Liver (tissue), 3 donors: ENCODE measurements at regions not wholly inside any gene's neighbourhood (a gene's known extent, or its start where the extent isn't known, plus 50 kb on each side); places are given as distances from the start of the nearest gene placed in this dataset.

Experiments
- CTCF ChIP-seq: fragments of 150-350 bp; IDR thresholded peaks from 2 replicates; pipeline ENCODE4 v1.5.1; 2017; ENCODE audit warnings: improper control_type of control experiment, low read depth, low read length; ENCODE audit not compliant: missing input control
- EGR1 ChIP-seq, 2 donors: IDR thresholded peaks; 2 replicates each; pipeline ENCODE4 v1.6.1; 2016 to 2018; ENCODE audit warnings: antibody characterized with exemption in 2 of 2, low read depth in 2 of 2
- GABPA ChIP-seq, 2 donors: IDR thresholded peaks in 1 of 2; conservative IDR thresholded peaks in 1 of 2; 2 replicates each; pipeline ENCODE4 v1.6.1; 2016; ENCODE audit warnings: antibody characterized with exemption in 2 of 2, mild to moderate bottlenecking in 1 of 2, moderate library complexity in 1 of 2
- JUND ChIP-seq, 2 donors: IDR thresholded peaks; 2 replicates each; pipeline ENCODE4 v1.6.1; 2016; ENCODE audit warnings: antibody characterized with exemption in 2 of 2
- MAX ChIP-seq: IDR thresholded peaks from 2 replicates; pipeline ENCODE4 v1.6.1; 2016; ENCODE audit warnings: antibody characterized with exemption
- SP1 ChIP-seq: IDR thresholded peaks from 2 replicates; pipeline ENCODE4 v1.6.1; 2018; ENCODE audit warnings: antibody characterized with exemption, mild to moderate bottlenecking
- ZBTB33 ChIP-seq: IDR thresholded peaks from 2 replicates; pipeline ENCODE4 v1.6.1; 2016; ENCODE audit warnings: antibody characterized with exemption
- TF ChIP-seq, protein P1 (sequence below): IDR thresholded peaks from 2 replicates; pipeline ENCODE4 v1.6.1; 2016; ENCODE audit warnings: antibody characterized with exemption
- donor health status: healthy.
- donor health status: healthy.

DNA sequence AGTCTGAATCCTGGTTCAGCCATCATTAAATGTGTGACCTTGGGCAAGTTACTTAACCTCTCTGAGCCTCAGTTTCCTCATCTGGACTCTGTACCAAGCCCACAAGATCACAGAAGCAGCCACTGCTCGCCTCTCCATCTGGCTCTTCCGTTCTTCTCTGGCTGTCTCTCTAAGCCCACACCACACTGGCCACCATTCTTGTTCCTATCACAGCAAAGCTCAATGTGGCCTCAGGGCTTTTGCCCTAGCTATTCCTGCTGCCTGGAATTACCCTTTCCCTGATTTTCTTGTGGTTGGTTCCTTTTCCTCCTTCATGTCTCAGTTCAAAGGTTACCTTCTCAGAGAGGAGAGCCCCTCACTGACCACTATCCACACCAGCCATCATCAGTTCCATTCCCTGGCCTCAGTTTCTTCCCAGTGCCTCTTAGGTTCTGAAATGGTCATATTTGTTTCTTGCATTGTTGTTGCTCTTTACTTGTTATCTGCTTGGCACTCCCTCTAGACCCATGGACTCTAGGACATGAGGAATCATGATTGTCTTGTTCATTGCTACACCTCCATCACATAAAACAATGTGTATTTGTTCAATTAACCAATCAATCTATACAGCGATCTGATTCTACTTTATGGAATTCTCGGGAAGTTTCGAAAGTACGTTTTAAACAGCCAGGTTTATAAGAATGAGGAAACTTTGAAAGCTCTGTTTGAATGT is 56.5 kb upstream of the PTPN1 start:
- TF ChIP-seq CTCF (no peak), MAX (no peak), JUND (IDR thresholded peaks at IDR 0.05) (no peak), SP1 (no peak), EGR1 (IDR thresholded peaks at IDR 0.05; ENCODE audit: low read depth in 2 of 2) (no peak), ZBTB33 (no peak), GABPA (IDR thresholded peaks at IDR 0.05 in 1 of 2, conservative IDR thresholded peaks at IDR 0.05 in 1 of 2) (no peak)
- TF ChIP-seq, protein P1, sequence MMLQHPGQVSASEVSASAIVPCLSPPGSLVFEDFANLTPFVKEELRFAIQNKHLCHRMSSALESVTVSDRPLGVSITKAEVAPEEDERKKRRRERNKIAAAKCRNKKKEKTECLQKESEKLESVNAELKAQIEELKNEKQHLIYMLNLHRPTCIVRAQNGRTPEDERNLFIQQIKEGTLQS = no peak
